Endothelial cell of umbilical vein (primary cell): ENCODE measurements at regions not wholly inside any gene's neighbourhood (a gene's known extent, or its start where the extent isn't known, plus 50 kb on each side); places are given as distances from the start of the nearest gene placed in this dataset.

Source experiments
- BruUV-seq: library from RNA; stranded (reverse); fragments of 400-500 nt; replicated peaks from 2 replicates; lab custom pipeline; 2021; lab: Mats Ljungman, UMichigan
- CTCF ChIA-PET: fragments of 300-600, 350-600 bp; sonication (Branson Sonifier 250); formaldehyde crosslinking; loops from one replicate; lab custom pipeline; 2021; ENCODE audit warnings: antibody characterized with exemption, inconsistent platforms; lab: Charles Lee
- POLR2A ChIA-PET: fragments of 300-600, 350-600 bp; sonication (Branson Sonifier 250); formaldehyde crosslinking; loops from one replicate; lab custom pipeline; 2021; ENCODE audit warnings: antibody characterized with exemption, inconsistent platforms; lab: Charles Lee
- DNase-seq: peaks from one replicate; pipeline ENCODE4 v3.0.0-alpha.2; 2011; ENCODE audit warnings: low read depth, low spot score
- FAIRE-seq: peaks from 2 replicates; lab custom pipeline; 2011; peaks lifted over from hg19 to GRCh38; lab: Jason Lieb, UNC
- H2AFZ ChIP-seq: 2 replicates; pipeline ENCODE4 v1.6.0; 2012; ENCODE audit warnings: low read depth, low read length, control low read depth, inconsistent platforms
- H3K27ac ChIP-seq: 2 replicates; pipeline ENCODE4 v1.5.1; 2011; ENCODE audit warnings: low read depth, mild to moderate bottlenecking, control low read depth, low read length, moderate library complexity; ENCODE audit not compliant: insufficient read depth
- H3K27me3 ChIP-seq, 2 experiments: 2 replicates each; pipeline versions ENCODE4 v1.6.0 to v1.6.1; 2011; ENCODE audit warnings: low read length in 2 of 2, mixed read lengths in 1 of 2; ENCODE audit not compliant: control insufficient read depth in 2 of 2, insufficient read depth in 2 of 2
- H3K36me3 ChIP-seq, 2 experiments: 2 replicates in 1 of 2; 3 replicates in 1 of 2; pipeline ENCODE4 v1.5.1; 2011; ENCODE audit warnings: low read length in 2 of 2, mild to moderate bottlenecking in 1 of 2, moderate library complexity in 1 of 2; ENCODE audit not compliant: control insufficient read depth in 2 of 2, insufficient read depth in 2 of 2; ENCODE audit errors: extremely low read depth in 1 of 2
- H3K4me1 ChIP-seq: 3 replicates; pipeline ENCODE4 v1.5.1; 2011; ENCODE audit warnings: mild to moderate bottlenecking, low read length; ENCODE audit not compliant: control insufficient read depth, insufficient read depth; ENCODE audit errors: extremely low read depth
- H3K4me2 ChIP-seq: 2 replicates; pipeline ENCODE4 v1.6.1; 2011; ENCODE audit warnings: low read length, control low read depth, mixed read lengths; ENCODE audit not compliant: insufficient read depth
- H3K4me3 ChIP-seq, 3 experiments: fragments of 200-600 bp in 1 of 3; sonication (generic), shearing (Covaris generic) in 1 of 3; replicated peaks in 1 of 3; 2 replicates each; pipeline ENCODE4 v1.5.1; 2011 to 2016; ENCODE audit warnings: control low read depth in 3 of 3, low read length in 3 of 3, mild to moderate bottlenecking in 2 of 3, inconsistent platforms in 1 of 3, low read depth in 1 of 3, moderate library complexity in 1 of 3; ENCODE audit not compliant: insufficient read depth in 1 of 3
- H3K79me2 ChIP-seq: 2 replicates; pipeline ENCODE4 v1.6.0; 2012; ENCODE audit warnings: low read length, inconsistent platforms; ENCODE audit not compliant: control insufficient read depth, insufficient read depth
- H3K9ac ChIP-seq: replicated peaks from 2 replicates; pipeline ENCODE3; 2011; ENCODE audit warnings: low read length, control low read depth; ENCODE audit not compliant: insufficient read depth; ENCODE audit errors: extremely low read depth
- H3K9me1 ChIP-seq: replicated peaks from 3 replicates; pipeline ENCODE4 v1.6.0; 2011; ENCODE audit warnings: mild to moderate bottlenecking, low read length; ENCODE audit not compliant: control insufficient read depth, insufficient read depth; ENCODE audit errors: extremely low read depth
- H3K9me3 ChIP-seq: replicated peaks from 2 replicates; pipeline ENCODE4 v1.5.1; 2012; ENCODE audit warnings: low read length, inconsistent platforms; ENCODE audit not compliant: control insufficient read depth, insufficient read depth
- H4K20me1 ChIP-seq: replicated peaks from 2 replicates; pipeline ENCODE3; 2011; ENCODE audit warnings: mild to moderate bottlenecking, low read length; ENCODE audit not compliant: control insufficient read depth, insufficient read depth; ENCODE audit errors: extremely low read depth
- EZH2 ChIP-seq: IDR thresholded peaks from 2 replicates; pipeline ENCODE4 v1.6.1; 2012; ENCODE audit warnings: borderline replicate concordance, low read depth, mild to moderate bottlenecking, moderate library complexity, low read length, inconsistent platforms; ENCODE audit not compliant: severe bottlenecking
- FOS ChIP-seq: IDR thresholded peaks from 2 replicates; pipeline ENCODE4 v1.6.1; 2011; ENCODE audit warnings: mild to moderate bottlenecking, low read length, moderate library complexity, borderline replicate concordance; ENCODE audit not compliant: insufficient read depth
- GATA2 ChIP-seq: IDR thresholded peaks from 2 replicates; pipeline ENCODE4 v1.7.0; 2011; ENCODE audit warnings: low read depth, mild to moderate bottlenecking, moderate library complexity, mixed read lengths, low read length; ENCODE audit not compliant: insufficient read length, insufficient read depth
- JUN ChIP-seq: IDR thresholded peaks from 2 replicates; pipeline ENCODE4 v1.6.1; 2011; ENCODE audit warnings: borderline replicate concordance, low read depth; ENCODE audit not compliant: insufficient read length, insufficient read depth
- MYC ChIP-seq: IDR thresholded peaks from one replicate; pipeline ENCODE4 v1.6.1; 2011; ENCODE audit warnings: mild to moderate bottlenecking, low read depth, low read length
- POLR2A ChIP-seq: IDR thresholded peaks from 2 replicates; pipeline ENCODE4 v1.6.1; 2012; ENCODE audit warnings: low read depth, mild to moderate bottlenecking, control low read depth, low read length
- POLR2AphosphoS5 ChIP-seq: IDR thresholded peaks from 2 replicates; pipeline ENCODE4 v1.6.1; 2012; ENCODE audit warnings: low read depth, mild to moderate bottlenecking, control low read depth, low read length, moderate library complexity; ENCODE audit not compliant: insufficient read depth
- dilution Hi-C: fragments of 300-500 bp; cut with MboI; formaldehyde crosslinking; loops from one replicate; pipeline ENCODE4 v1.15.0; 2019; ENCODE audit warnings: low sequenced_read_pairs; ENCODE audit not compliant: extremely low pct_ligation_motif_present
- intact Hi-C: fragments of 100-400 bp; cut with micrococcal nuclease; formaldehyde crosslinking; loops from one replicate; pipeline ENCODE4 v1.10.0; 2022
- TF ChIP-seq, protein P1 (sequence below): IDR thresholded peaks from 2 replicates; pipeline ENCODE4 v1.6.1; 2011; ENCODE audit not compliant: insufficient read depth, insufficient read length
- TF ChIP-seq, protein P2 (sequence below), 2 donors: IDR thresholded peaks; 1 replicate in 1 of 2; 2 replicates in 1 of 2; pipeline ENCODE4 v1.5.1; 2011; ENCODE audit warnings: low read length in 2 of 2, mild to moderate bottlenecking in 2 of 2, moderate library complexity in 2 of 2, control low read depth in 1 of 2, inconsistent platforms in 1 of 2, low read depth in 1 of 2; ENCODE audit not compliant: insufficient read depth in 1 of 2; ENCODE audit errors: extremely low read depth in 1 of 2

DNA sequence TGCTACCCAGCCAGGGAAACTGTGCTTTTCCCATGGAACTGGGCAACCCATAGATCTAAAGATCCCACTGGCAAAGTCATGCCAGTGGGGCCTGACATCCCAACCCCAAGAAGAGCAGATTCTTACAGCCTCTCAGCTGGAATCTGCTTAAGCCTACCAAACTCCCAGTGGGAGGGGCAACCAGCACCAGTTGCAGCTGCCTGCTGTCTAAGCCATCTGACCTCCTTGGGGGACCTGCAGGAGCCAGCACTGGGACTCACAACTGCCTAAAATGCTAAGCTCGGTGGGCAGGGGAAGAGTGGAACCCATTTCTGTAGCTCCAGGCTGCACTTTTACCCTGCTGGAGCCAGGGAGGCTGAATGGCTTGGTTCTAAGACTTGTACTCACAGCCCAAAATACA lies 770.7 kb upstream of the SLC8A1 start:
- H3K79me2 ChIP-seq, result no peaks in the 10 kb centered on the region
- no TSS peak for BruUV-seq
- DNase-seq (no peak), FAIRE-seq (no peak)
- no peaks in the 10 kb centered on the region for H3K9me1 ChIP-seq
- dilution Hi-C loops, result no loop called here
- H3K4me3 ChIP-seq, result no peak overlapping the region
- no peaks in the 10 kb centered on the region for H3K4me1 ChIP-seq
- H3K9ac ChIP-seq, result no peak overlapping the region
- TF ChIP-seq GATA2, result no peak
- TF ChIP-seq EZH2, result no peak
- no peak for TF ChIP-seq MYC
- no peak for TF ChIP-seq JUN
- TF ChIP-seq, protein P1, sequence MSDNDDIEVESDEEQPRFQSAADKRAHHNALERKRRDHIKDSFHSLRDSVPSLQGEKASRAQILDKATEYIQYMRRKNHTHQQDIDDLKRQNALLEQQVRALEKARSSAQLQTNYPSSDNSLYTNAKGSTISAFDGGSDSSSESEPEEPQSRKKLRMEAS, result no peak
- TF ChIP-seq POLR2AphosphoS5, result no peak
- no peak for TF ChIP-seq FOS
- TF ChIP-seq, protein P2, sequence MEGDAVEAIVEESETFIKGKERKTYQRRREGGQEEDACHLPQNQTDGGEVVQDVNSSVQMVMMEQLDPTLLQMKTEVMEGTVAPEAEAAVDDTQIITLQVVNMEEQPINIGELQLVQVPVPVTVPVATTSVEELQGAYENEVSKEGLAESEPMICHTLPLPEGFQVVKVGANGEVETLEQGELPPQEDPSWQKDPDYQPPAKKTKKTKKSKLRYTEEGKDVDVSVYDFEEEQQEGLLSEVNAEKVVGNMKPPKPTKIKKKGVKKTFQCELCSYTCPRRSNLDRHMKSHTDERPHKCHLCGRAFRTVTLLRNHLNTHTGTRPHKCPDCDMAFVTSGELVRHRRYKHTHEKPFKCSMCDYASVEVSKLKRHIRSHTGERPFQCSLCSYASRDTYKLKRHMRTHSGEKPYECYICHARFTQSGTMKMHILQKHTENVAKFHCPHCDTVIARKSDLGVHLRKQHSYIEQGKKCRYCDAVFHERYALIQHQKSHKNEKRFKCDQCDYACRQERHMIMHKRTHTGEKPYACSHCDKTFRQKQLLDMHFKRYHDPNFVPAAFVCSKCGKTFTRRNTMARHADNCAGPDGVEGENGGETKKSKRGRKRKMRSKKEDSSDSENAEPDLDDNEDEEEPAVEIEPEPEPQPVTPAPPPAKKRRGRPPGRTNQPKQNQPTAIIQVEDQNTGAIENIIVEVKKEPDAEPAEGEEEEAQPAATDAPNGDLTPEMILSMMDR (IDR thresholded peaks at IDR 0.05; ENCODE audit: extremely low read depth in 1 of 2, insufficient read depth in 1 of 2, low read depth in 1 of 2, low read length in 2 of 2), result no peak
- TF ChIP-seq POLR2A, result no peak
- no peak overlapping the region for H3K4me2 ChIP-seq
- H2AFZ ChIP-seq, result no peak overlapping the region
- intact Hi-C loops, result no loop called here
- no peak overlapping the region for H3K27ac ChIP-seq
- H3K36me3 ChIP-seq, result no peaks in the 10 kb centered on the region
- CTCF ChIA-PET, result no interaction called here
- H3K27me3 ChIP-seq, result no peaks in the 10 kb centered on the region
- POLR2A ChIA-PET, result no interaction called here
- H3K9me3 ChIP-seq, result no peaks in the 10 kb centered on the region
- no peaks in the 10 kb centered on the region for H4K20me1 ChIP-seq
